ENCODE measurements at regions not wholly inside any gene's neighbourhood (a gene's known extent, or its start where the extent isn't known, plus 50 kb on each side); places are given as distances from the start of the nearest gene placed in this dataset.

DNA sequence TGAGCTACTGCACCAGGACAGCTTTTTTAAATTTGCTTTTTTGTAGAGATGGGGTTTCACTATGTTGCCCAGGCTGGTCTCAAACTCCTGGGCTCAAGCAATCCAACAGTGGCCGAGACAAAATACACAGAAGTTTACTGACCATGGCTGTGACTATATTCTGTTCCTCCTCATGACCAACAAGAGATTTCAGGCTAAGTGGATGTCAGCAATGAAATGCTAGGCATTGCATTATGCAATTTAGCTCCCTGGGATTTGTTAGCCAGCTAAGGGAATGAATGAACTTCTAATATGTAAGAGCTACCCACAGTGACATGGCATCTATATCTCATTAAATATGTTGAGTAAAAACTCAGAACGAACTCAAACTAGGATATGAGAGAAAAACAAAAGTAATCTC is 81.9 kb upstream of the MBOAT2 start:
- DNase-seq (ENCODE audit: low spot score) = no peak

DNA sequence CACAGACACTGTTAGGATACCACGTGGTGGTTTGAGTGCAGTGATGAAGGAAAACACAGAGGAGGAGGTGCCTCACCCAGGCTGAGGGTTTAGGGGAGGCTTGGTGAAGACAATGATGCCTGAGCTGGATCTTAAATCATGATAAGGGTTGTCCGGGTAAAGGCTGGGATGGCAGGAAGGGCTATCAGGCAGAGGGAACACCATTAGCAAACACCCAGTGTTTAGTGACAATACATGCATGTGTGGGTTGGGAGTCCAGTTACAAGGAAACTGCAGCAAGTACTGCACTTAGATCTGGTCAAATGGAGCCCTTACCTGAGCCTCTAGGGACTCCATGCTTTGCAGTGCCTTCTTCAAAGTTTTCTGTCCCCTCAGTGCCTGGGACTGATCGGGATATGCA is 79.8 kb upstream of the MBOAT2 start:
- DNase-seq (ENCODE audit: low spot score) = no peak

DNA sequence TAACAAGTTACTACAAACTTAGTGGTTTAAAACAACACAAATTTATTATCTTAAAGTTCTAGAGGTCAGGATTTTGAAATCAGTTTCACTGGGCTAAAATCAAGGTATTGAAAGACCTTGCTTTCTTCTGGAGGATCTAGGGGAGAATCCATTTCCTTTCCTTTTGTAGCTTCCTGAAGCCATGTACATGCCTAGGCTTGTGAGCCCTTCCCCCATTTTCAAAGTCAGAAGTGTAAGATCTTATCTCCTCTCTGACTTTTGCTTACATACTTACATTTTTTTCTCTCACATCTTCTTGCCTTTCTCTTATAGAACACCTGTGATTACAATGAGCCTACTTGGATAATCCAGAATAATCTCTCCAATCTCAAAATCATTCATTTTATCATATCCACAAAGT is 78.7 kb upstream of the MBOAT2 start:
- no peak for DNase-seq (ENCODE audit: low spot score)

DNA sequence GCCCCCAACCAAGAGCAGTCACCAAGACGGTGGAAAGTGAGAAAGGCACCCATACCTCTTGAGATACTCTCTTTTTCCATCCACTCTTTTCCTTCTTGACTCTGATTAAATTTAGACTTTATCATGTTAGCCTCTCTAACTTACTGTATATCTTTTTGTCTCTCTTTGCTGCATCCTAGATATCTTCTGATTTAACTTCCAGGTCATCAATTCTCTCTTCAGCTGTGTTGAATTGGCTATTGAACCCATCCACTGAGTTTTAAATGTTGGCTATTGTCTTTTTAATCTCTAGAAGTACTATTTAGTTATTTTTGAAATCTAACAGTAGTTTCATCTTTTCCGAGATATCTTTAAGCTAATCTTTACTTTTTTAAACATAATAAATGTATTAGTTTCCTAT is 78.3 kb upstream of the MBOAT2 start:
- no peak for DNase-seq (ENCODE audit: low spot score)

DNA sequence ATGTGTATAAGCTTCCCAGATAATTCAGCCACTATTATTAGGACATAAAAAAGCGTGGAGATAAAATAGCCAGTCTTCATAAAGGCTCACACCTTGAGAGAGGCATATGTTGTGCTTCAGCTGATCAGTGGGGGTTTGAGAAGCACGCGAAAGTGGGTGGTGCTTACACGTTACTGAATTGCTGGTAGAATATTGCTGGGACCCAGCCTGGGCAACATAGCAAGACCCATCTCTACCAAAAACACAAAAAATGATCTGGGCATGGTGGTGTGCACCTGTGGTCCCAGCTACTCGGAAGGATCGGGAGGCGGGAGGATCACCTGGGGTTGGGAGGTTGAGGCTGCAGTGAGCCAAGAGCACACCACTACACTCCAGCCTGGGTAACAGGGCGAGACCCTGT is 74.9 kb upstream of the MBOAT2 start:
- DNase-seq (ENCODE audit: low spot score) = no peak

DNA sequence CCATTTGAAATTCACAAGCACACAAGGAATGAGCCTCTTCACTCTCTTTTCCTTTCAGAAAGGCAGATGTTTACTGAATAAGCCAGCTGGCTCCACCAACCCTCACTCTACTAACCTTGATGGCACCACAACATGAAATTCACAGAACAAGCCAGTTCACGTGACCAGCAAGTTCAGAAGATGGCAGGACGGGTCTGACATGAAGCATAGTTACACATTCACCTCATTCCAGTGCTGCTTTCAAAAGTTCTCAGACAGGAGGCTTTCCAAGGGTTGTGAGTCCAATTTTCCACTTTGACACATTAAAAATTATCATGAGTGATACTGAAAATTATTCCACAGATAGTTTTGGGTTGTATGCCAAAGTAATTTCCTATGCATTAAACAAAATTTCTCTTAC is 74.2 kb upstream of the MBOAT2 start:
- DNase-seq (ENCODE audit: low spot score) = no peak

DNA sequence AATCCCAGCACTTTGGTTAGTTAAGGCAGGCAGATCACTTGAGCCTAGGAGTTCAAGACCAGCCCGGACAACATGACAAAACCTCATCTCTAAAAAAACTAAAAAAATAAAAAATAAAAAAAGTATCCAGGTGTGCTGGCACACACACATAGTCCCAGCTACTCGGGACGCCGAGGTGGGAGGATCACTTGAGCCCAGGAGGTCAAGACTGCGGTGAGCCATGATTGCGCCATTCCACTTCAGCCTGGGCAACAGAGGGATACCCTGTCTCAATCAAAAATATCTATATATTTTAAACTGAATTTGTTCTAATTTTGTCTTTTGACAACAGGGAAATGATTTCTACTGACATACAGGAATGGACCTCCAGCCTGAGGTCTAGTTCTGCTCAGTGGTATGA is 73.3 kb upstream of the MBOAT2 start:
- no peak for DNase-seq (ENCODE audit: low spot score)

DNA sequence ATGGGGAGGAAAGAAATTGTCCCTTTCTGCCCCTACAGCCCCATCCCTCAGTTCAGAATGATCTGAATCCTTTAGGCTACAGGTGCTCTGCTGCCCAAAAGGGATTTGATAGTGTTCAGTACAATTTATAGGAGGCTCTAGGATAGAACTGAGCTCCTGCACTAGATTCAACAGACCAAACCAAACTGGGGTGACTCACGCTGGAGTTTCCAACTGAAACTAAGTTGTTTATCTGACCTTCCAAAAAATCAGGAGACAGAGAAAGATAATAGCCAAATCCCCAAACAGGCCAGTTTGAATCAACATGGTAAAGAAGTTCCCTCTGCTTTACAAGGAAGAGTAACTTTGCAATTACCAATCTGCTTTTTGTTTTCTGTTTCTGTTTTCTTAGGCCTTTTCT is 72.7 kb upstream of the MBOAT2 start:
- no peak for DNase-seq (ENCODE audit: low spot score)

DNA sequence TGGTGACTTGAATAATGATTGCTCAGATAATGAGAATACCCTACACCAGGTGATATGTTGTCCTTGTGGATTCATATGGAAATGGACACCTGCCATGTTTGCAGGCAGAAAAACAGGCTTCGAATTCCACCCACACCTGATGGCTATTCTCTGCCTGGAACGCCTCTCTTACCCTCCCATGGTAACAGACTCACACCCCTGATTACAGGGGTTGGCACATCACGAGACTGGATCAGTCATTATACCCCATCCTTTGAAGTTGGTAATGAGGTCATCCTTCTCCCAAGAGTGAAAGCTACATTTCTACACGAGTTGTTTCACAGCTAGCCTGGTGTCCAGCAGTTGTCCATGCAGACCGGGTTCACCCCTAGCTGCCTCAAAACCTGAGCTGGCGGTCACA is 71.4 kb upstream of the MBOAT2 start:
- no peak for DNase-seq (ENCODE audit: low spot score)

DNA sequence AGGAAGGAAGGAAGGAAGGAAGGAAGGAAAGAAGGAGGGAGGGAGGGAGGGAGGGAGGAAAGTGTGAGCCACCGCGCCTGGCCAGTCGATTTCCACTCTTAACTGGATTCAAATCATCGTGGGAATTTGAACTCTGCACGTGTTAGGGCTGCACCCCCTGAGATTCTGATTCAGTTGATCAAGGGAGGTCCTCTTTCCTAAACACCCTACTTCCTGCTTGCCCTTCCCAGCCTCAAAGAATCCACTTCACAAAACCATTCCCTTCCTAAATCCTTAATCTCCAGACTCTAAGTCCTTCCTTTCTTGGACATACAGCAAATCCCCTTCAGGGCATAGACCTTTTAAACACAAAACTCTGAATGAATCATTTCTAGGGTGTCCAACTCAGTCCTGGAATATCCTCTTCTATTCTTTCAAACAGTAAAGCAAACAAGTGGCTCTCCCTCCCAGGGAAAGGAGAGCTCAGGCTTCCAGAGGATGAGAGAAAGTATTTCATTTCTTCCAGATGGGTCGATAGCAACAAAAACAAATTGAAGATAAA is 68.2 kb upstream of the MBOAT2 start:
- DNase-seq (ENCODE audit: low spot score) = no peak

DNA sequence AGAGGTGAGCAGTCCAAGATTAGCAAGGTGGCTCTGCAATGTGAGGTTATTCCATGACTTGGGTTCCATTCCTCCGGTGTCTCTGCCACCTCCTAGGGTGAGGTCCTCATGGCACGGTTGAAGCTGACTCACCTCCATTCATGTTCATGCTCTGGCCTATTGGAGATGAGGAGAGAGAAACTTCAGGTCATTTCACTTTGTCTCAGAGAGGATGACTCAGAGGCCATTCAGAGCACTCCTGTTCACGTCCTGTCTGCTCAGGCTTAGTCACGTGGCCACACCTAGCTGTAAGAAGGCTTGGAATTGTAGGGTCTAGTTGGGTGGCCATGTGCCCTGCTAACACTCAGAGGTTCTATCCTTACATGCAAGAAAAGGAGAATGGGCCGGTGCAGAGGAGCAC is 67.5 kb upstream of the MBOAT2 start:
- DNase-seq (ENCODE audit: low spot score) = no peak

DNA sequence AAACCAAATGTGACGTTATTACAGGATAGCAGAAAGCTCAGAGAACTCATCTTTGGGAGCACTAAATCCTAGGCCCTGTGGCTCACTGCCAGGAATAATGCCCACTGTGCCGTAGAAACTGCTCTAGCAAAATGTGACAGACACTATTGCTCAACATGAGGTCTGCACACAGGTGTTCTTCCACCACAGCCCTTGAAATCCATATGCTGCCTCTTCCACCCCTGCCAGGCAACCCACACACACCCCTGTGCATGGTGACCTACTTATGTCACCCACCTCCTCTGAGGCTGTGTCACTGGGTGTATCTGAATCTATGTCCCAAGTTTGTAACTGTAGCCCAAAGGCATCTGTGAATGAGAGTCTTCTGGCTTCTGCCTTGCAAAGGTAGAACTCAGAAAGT is 66.1 kb upstream of the MBOAT2 start:
- no peak for DNase-seq (ENCODE audit: low spot score)

DNA sequence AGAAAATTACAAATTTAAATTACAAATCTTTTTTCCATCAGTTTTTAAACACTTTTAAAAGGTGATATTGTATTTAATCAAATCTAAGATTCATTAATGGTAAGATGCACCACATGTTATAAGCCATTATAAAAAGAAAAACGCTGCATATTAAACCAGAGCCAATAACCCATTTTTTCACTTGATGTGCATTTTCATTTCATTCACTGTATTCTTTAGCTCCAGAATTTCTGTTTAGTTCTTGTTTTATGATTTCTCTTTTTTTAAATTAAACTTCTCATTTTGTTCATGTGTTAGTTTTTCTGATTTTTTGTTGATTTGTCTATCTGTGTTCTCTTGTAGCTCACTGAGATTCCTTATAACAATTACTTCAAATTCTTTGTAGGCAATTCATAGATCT is 62.4 kb upstream of the MBOAT2 start:
- no peak for DNase-seq (ENCODE audit: low spot score)

DNA sequence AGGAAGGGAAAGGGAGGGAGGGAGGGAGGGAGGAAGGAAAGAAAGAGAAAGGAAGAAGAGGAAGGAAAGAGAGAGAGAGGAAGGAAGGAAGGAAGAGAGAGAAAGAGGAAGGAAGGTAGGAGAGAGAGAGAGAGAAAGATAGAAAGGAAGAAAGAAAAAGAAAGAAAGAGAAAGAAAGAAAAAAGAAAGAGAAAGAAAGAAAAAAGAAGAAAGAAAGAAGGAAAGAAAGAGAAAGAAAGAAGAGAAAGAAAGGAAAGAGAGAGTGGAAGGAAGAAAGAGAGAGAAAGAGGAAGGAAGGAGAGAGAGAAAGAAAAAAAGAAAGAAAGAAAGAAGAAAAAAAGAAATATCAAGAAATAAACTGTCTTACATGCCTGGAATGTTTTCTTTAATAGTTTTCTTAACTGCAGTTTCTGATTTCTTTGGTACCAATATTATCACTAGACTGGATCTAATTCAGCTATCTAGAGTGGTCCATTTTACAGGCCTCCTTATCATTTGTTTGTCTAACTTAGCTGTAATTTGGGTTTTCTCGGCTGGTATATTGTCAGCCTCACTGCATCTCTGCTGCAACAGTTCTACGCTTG is 59.6 kb upstream of the MBOAT2 start:
- no peak for DNase-seq (ENCODE audit: low spot score)

DNA sequence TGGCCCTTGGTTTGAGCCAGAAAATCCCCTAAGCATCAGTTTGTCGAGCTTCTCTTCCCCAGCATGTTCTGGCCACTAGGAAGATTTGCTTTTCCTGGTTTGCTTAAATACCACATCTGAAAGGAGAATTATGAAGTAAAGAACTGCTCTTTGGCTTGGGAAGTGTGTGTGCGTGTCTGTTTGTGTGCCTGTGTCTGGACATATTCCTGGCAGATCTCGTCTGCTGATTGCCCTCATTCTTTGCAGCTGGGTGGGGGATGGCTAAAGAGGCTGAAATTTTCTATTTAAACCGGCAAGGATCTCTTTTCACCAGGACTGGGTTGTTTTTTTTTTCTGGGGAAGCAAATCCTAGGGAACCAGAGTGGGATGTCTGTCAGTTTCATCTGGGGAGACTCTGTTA is 57.3 kb upstream of the MBOAT2 start:
- DNase-seq (ENCODE audit: low spot score) = no peak

DNA sequence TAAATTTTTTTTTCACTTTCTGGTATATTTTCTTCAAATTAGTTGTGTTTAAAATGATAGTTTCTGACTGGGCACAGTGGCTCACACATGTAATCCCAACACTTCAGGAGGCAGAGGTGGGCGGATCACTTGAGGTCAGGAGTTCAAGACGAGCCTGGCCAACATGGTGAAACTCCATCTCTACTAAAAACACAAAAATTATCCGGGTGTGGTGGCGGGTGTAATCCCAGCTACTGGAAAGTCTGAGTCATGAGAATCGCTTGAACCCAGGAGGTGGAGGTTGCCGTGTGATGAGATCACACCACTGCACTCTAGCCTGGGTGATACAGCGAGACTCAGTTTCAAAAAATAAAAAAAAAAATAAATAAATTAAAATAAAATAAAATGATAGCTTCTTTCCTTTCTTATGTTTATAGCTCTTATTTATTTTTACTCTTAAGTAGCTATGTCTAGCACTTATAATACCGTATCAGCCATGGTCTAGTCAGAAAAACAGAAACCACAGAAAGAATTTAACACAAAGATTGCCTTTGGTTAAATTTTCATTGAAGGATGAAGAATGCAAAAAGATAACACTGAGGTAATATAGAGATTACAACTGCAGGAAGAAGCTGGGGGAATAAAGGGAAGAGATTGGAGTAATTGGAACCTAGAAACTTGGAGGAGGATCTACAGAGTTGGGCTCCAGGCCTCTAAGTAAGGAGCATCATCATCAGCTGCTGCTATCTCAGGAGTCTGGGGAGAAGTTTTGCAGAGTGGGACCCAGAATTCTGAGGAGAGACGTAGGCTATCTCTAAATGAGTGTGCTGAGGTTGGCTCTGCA is 54.7 kb upstream of the MBOAT2 start:
- DNase-seq (ENCODE audit: low spot score) = no peak

DNA sequence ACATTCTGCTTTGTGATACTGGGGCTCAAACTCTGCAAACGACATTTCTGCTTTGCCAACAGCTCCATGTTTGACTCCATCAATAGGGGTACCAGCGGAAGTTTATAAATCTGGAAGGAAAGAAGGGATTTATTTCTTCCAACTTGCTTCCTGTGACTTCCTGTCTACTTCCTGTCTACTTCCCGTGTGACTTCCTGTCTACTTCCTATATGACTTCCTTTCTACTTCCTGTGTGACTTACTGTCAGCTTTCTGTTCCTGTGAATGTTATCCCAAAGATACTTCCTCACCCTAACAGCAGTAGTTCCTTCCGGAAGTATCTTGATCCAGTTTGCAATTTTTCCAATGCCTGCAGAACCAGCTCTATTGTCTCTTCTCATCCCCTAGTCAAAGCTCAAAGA is 52.0 kb upstream of the MBOAT2 start:
- no peak for DNase-seq (ENCODE audit: low spot score)

DNA sequence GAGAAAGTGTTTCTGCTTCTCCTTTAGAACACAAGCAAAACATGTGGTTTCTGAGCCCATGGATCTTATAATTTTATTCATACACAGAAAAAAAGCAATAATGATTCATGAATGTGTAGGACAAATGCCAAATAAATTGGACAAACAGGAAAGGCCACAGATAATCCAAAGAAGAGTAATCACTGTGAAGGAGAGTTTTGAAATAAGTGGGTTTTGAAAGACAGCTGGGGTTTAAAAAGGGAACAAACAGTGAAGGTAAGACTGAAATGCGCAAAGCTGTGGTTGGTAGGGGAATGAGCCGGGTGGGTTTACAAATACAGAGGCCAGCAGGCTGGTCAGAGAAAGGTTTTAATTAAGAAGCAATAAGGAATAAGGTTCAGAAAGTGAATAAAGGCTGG is 50.0 kb upstream of the MBOAT2 start:
- no peak for DNase-seq (ENCODE audit: low spot score)

Measured in mesenteric fat pad (tissue), 1 donor.